Ectodermal cell (in vitro differentiated cells): ENCODE measurements at regions not wholly inside any gene's neighbourhood (a gene's known extent, or its start where the extent isn't known, plus 50 kb on each side); places are given as distances from the start of the nearest gene placed in this dataset.
"Not testable (repeated sequence)": the region's sequence is repeated elsewhere in the genome, so short reads cannot be mapped to it uniquely, and the experiment has no call there.

Experiments
- H3K27ac ChIP-seq: 2 replicates; pipeline ENCODE4 v1.7.0; 2013; ENCODE audit warnings: mild to moderate bottlenecking, low read depth, low read length; ENCODE audit not compliant: insufficient read depth, poor library complexity, severe bottlenecking
- H3K27me3 ChIP-seq: 2 replicates; pipeline ENCODE4 v1.7.0; 2013; ENCODE audit warnings: mild to moderate bottlenecking, low read length; ENCODE audit not compliant: insufficient read depth, control insufficient read depth, poor library complexity, severe bottlenecking
- H3K36me3 ChIP-seq: one replicate; pipeline ENCODE4 v1.7.0; 2013; ENCODE audit warnings: low read length; ENCODE audit not compliant: control insufficient read depth, insufficient read depth
- H3K4me1 ChIP-seq: one replicate; pipeline ENCODE4 v1.7.0; 2013; ENCODE audit warnings: low read length; ENCODE audit not compliant: control insufficient read depth, insufficient read depth
- H3K4me3 ChIP-seq: 2 replicates; pipeline ENCODE4 v1.7.0; 2013; ENCODE audit warnings: low read depth, low read length, control low read depth; ENCODE audit not compliant: insufficient read depth
- H3K9me3 ChIP-seq: 2 replicates; pipeline ENCODE4 v1.7.0; 2013; ENCODE audit warnings: mild to moderate bottlenecking, low read length, moderate library complexity; ENCODE audit not compliant: control insufficient read depth
- WGBS, 2 experiments: methylation state at CpG; one replicate each; pipeline ENCODE4 v1.1.7; 2013; ENCODE audit warnings: missing lambda C conversion rate in 2 of 2; 5-methylcytosine and 5-hydroxymethylcytosine counted together

DNA sequence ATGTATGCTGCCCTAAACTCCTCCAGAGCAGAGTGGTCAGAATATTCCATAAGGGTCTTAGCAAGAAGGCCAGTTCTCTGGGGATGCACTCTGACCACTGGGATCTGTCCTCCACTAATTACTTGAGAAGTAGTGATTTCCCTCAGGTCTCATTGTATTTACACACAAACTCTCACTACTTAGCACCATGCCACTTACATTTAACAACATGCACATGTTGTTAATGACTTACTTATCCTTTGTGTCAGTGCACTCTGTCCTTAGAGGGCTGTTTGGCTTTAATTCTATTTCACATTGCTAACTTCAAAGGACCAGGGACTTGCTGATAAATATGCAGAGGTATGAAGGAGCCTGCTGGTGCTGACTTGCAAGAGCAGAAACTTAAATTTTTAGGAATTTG lies 1415.5 kb upstream of the ACVR2A start:
- Histone ChIP-seq H3K9me3 (no peaks in the 10 kb centered on the region), H3K4me1 (no peaks in the 10 kb centered on the region), H3K27ac (no peak overlapping the region), H3K36me3 (no peaks in the 10 kb centered on the region), H3K4me3 (no peak overlapping the region), H3K27me3 (no peaks in the 10 kb centered on the region)

GRCh38 chr2:146417942-146418341 lies 1426.9 kb upstream of the ACVR2A start:
- no peaks in the 10 kb centered on the region for H3K9me3 ChIP-seq
- 93 to 97% methylated on average over 2 of the region's 2 CpGs for WGBS, 2 experiments
- no peak overlapping the region for H3K4me3 ChIP-seq
- H3K36me3 ChIP-seq: no peaks in the 10 kb centered on the region
- no peaks in the 10 kb centered on the region for H3K4me1 ChIP-seq
- no peaks in the 10 kb centered on the region for H3K27me3 ChIP-seq
- no peak overlapping the region for H3K27ac ChIP-seq

- H3K27me3 ChIP-seq: no peaks in the 10 kb centered on the region
- WGBS, 2 experiments: 85 to 88% methylated on average over 2 of the region's 2 CpGs
- no peak overlapping the region for H3K4me3 ChIP-seq
- no peaks in the 10 kb centered on the region for H3K36me3 ChIP-seq
- H3K27ac ChIP-seq: no peak overlapping the region
- H3K9me3 ChIP-seq: no peaks in the 10 kb centered on the region
- H3K4me1 ChIP-seq: no peaks in the 10 kb centered on the region
Measured at GRCh38 chr2:146415291-146415690, 1429.5 kb upstream of the ACVR2A start.

GRCh38 chr2:146414456-146414855 lies 1430.4 kb upstream of the ACVR2A start:
- 76 to 83% methylated on average over 5 of the region's 5 CpGs for WGBS, 2 experiments
- Histone ChIP-seq H3K36me3 (no peaks in the 10 kb centered on the region), H3K9me3 (no peaks in the 10 kb centered on the region), H3K4me1 (no peaks in the 10 kb centered on the region), H3K27me3 (no peaks in the 10 kb centered on the region), H3K4me3 (no peak overlapping the region), H3K27ac (no peak overlapping the region)

- Histone ChIP-seq H3K27me3 (no peaks in the 10 kb centered on the region), H3K36me3 (no peaks in the 10 kb centered on the region), H3K27ac (no peak overlapping the region), H3K9me3 (no peaks in the 10 kb centered on the region), H3K4me3 (no peak overlapping the region), H3K4me1 (no peaks in the 10 kb centered on the region)
- 93 to 96% methylated on average over 21 to 22 of the region's 22 CpGs for WGBS, 2 experiments
Measured at GRCh38 chr2:146413086-146413610, 1431.7 kb upstream of the ACVR2A start.

DNA sequence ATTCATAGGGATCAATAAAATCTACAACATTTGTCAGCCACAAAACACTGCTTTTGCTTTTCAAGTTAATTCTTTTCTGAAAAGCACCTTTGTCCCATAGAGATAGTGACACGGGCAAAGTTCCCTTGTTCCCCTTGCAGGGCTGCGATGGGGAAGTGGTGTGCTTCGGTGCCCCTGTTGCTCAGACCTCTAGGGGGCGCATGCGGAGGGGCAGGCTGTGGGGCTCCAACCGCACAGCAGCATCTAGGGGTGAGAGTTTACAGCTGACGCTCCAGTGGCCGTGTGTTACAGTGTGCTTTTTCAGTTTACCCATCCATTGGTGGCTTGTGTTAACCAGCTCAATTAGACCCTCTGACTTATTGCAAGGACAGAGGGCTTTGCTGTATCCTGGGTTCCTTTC lies 1432.2 kb upstream of the ACVR2A start:
- H3K27ac ChIP-seq: no peak overlapping the region
- WGBS, 2 experiments: 91 to 93% methylated on average over 8 of the region's 8 CpGs
- no peaks in the 10 kb centered on the region for H3K27me3 ChIP-seq
- no peak overlapping the region for H3K4me3 ChIP-seq
- no peaks in the 10 kb centered on the region for H3K36me3 ChIP-seq
- H3K9me3 ChIP-seq: no peaks in the 10 kb centered on the region
- no peaks in the 10 kb centered on the region for H3K4me1 ChIP-seq

- H3K4me1 ChIP-seq, H3K27me3 ChIP-seq, H3K36me3 ChIP-seq, H3K4me3 ChIP-seq, H3K9me3 ChIP-seq, H3K27ac ChIP-seq: not testable (repeated sequence)
- 85 to 91% methylated on average over 30 of the region's 30 CpGs for WGBS, 2 experiments
Measured at GRCh38 chr2:146405402-146406309, 1439.2 kb upstream of the ACVR2A start.

DNA sequence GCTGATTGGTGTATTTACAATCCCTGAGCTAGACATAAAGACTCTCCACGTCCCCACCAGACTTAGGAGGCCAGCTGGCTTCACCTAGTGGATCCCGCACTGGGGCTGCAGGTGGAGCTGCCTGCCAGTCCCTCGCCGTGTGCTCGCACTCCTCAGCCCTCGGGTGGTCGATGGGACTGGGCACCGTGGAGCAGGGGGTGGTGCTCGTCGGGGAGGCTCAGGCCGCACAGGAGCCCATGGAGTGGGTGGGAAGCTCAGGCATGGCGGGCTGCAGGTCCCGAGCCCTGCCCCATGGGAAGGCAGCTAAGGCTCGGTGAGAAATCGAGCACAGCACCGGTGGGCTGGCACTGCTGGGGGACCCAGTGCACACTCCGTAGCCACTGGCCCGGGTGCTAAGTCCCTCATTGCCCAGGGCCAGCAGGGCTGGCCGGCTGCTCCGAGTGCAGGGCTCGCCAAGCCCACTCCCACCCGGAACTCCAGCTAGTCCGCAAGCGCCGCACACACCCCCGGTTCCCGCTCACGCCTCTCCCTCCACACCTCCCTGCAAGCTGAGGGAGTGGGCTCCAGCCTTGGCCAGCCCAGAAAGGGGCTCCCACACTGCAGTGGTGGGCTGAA lies 1441.2 kb upstream of the ACVR2A start:
- H3K4me3 ChIP-seq: not testable (repeated sequence)
- 95 to 96% methylated on average over 28 of the region's 28 CpGs for WGBS, 2 experiments

GRCh38 chr2:146392631-146393030 lies 1452.2 kb upstream of the ACVR2A start:
- Histone ChIP-seq H3K36me3 (no peaks in the 10 kb centered on the region), H3K27ac (no peak overlapping the region), H3K4me1 (no peaks in the 10 kb centered on the region), H3K4me3 (no peak overlapping the region), H3K9me3 (no peaks in the 10 kb centered on the region), H3K27me3 (no peaks in the 10 kb centered on the region)
- WGBS, 2 experiments: 87 to 90% methylated on average over 8 of the region's 8 CpGs

More for the DNA sequence above, 1441.2 kb upstream of the ACVR2A start:
- not testable (repeated sequence) for H3K36me3 ChIP-seq, H3K4me1 ChIP-seq, H3K27ac ChIP-seq, H3K9me3 ChIP-seq, H3K27me3 ChIP-seq

GRCh38 chr2:146392186-146392585 lies 1452.6 kb upstream of the ACVR2A start:
- no peaks in the 10 kb centered on the region for H3K9me3 ChIP-seq
- H3K27me3 ChIP-seq: no peaks in the 10 kb centered on the region
- H3K27ac ChIP-seq: no peak overlapping the region
- no peak overlapping the region for H3K4me3 ChIP-seq
- WGBS, 2 experiments: 93% methylated on average over 8 to 10 of the region's 10 CpGs
- H3K36me3 ChIP-seq: no peaks in the 10 kb centered on the region
- no peaks in the 10 kb centered on the region for H3K4me1 ChIP-seq
